H1 (cell line): ENCODE measurements at regions not wholly inside any gene's neighbourhood (a gene's known extent, or its start where the extent isn't known, plus 50 kb on each side); places are given as distances from the start of the nearest gene placed in this dataset.
"Not testable (repeated sequence)": the region's sequence is repeated elsewhere in the genome, so short reads cannot be mapped to it uniquely, and the experiment has no call there.

Source experiments
- ASH2L ChIP-seq: fragments of 200-600, 300-600 bp; sonication (generic); IDR thresholded peaks from one replicate; pipeline ENCODE4 v1.7.1; 2017; ENCODE audit warnings: low read length
- CBX5 ChIP-seq: fragments of 300-800, 300-1000 bp; sonication (generic); IDR thresholded peaks from 2 replicates; pipeline ENCODE4 v1.7.1; 2016; ENCODE audit warnings: antibody characterized with exemption, low read length, low read depth
- CBX8 ChIP-seq: fragments of 300-800, 300-1000 bp; sonication (generic); IDR thresholded peaks from 2 replicates; pipeline ENCODE4 v1.7.1; 2016; ENCODE audit warnings: low read depth, low read length, borderline replicate concordance
- CREB1 ChIP-seq: IDR thresholded peaks from 2 replicates; pipeline ENCODE4 v1.6.1; 2012; ENCODE audit warnings: inconsistent platforms
- EP300 ChIP-seq, 2 experiments: IDR thresholded peaks; 1 replicate in 1 of 2; 2 replicates in 1 of 2; pipeline ENCODE4 v1.6.1; 2011 to 2012; ENCODE audit warnings: low read depth in 2 of 2, low read length in 2 of 2, mild to moderate bottlenecking in 2 of 2, borderline replicate concordance in 1 of 2, inconsistent platforms in 1 of 2, moderate library complexity in 1 of 2
- EZH2 ChIP-seq: fragments of 200-600 bp; sonication (generic); IDR thresholded peaks from 2 replicates; pipeline ENCODE4 v1.7.1; 2012; ENCODE audit warnings: low read depth, mild to moderate bottlenecking, moderate library complexity, low read length, inconsistent platforms; ENCODE audit not compliant: severe bottlenecking
- HDAC2 ChIP-seq, 2 experiments: fragments of 300-600 bp in 1 of 2; sonication (generic) in 1 of 2; IDR thresholded peaks; 2 replicates each; pipeline ENCODE4 v1.6.1; 2011 to 2012; ENCODE audit warnings: low read depth in 2 of 2, low read length in 2 of 2, mild to moderate bottlenecking in 2 of 2, moderate library complexity in 2 of 2, borderline replicate concordance in 1 of 2, inconsistent platforms in 1 of 2
- JUN ChIP-seq: IDR thresholded peaks from 2 replicates; pipeline ENCODE4 v1.6.1; 2011; ENCODE audit warnings: low read depth, mild to moderate bottlenecking, improper control_type of control experiment, low read length
- POLR2A ChIP-seq, 2 experiments: IDR thresholded peaks; 1 replicate in 1 of 2; 2 replicates in 1 of 2; pipeline ENCODE4 v1.6.1; 2011; ENCODE audit warnings: low read depth in 2 of 2, low read length in 2 of 2, mild to moderate bottlenecking in 2 of 2; ENCODE audit errors: control extremely low read depth in 1 of 2
- POLR2AphosphoS5 ChIP-seq: IDR thresholded peaks from 2 replicates; pipeline ENCODE4 v1.6.1; 2011; ENCODE audit warnings: low read depth, low read length
- TAF1 ChIP-seq: IDR thresholded peaks from 2 replicates; pipeline ENCODE4 v1.6.1; 2011; ENCODE audit warnings: mild to moderate bottlenecking, low read depth, low read length
- TF ChIP-seq, protein P1 (sequence below), 3 experiments: IDR thresholded peaks; 1 replicate in 2 of 3; 2 replicates in 1 of 3; pipeline versions ENCODE4 v1.5.1 to v1.6.1; 2011; ENCODE audit warnings: low read length in 3 of 3, mild to moderate bottlenecking in 3 of 3, inconsistent platforms in 2 of 3, low read depth in 1 of 3, moderate library complexity in 1 of 3; ENCODE audit not compliant: insufficient read depth in 1 of 3; ENCODE audit errors: control extremely low read depth in 1 of 3

DNA sequence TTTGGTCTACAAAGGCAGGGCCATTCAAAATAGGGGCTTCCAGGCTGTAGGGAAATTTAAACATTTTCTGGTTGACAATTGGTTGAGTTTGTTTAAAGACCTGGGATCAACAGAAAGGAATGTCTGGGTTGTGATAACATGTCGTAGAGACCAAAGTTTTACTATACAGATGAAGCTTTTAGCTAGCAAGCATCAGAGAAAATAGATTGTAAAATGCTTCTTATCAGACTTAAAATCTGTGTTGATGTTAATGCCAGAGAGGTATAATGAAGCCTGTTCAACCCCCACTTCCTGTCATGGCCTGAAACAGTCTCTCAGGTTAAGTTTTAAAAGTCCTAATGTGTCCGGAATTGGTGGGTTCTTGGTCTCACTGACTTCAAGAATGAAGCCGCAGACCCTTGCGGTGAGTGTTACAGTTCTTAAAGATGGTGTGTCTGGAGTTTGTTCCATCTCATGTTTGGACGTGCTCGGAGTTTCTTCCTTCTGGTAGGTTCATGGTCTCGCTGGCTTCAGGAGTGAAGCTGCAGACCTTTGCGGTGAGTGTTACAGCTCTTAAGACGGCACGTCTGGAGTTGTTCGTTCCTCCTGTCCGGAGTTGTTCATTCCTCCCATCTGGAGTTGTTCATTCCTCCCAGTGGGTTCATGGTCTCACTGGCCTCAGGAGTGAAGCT lies 86.5 kb upstream of the HMCN1 start:
- TF ChIP-seq HDAC2 (IDR thresholded peaks at IDR 0.05; ENCODE audit: borderline replicate concordance in 1 of 2, low read depth in 2 of 2, low read length in 2 of 2); EZH2; EP300 (IDR thresholded peaks at IDR 0.05; ENCODE audit: borderline replicate concordance in 1 of 2, low read depth in 2 of 2, low read length in 2 of 2); POLR2AphosphoS5; CREB1; ASH2L; POLR2A (IDR thresholded peaks at IDR 0.05; ENCODE audit: control extremely low read depth in 1 of 2, low read depth in 2 of 2, low read length in 2 of 2); JUN; TAF1; CBX5; CBX8: not testable (repeated sequence)
- TF ChIP-seq, protein P1, sequence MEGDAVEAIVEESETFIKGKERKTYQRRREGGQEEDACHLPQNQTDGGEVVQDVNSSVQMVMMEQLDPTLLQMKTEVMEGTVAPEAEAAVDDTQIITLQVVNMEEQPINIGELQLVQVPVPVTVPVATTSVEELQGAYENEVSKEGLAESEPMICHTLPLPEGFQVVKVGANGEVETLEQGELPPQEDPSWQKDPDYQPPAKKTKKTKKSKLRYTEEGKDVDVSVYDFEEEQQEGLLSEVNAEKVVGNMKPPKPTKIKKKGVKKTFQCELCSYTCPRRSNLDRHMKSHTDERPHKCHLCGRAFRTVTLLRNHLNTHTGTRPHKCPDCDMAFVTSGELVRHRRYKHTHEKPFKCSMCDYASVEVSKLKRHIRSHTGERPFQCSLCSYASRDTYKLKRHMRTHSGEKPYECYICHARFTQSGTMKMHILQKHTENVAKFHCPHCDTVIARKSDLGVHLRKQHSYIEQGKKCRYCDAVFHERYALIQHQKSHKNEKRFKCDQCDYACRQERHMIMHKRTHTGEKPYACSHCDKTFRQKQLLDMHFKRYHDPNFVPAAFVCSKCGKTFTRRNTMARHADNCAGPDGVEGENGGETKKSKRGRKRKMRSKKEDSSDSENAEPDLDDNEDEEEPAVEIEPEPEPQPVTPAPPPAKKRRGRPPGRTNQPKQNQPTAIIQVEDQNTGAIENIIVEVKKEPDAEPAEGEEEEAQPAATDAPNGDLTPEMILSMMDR (IDR thresholded peaks at IDR 0.05; ENCODE audit: control extremely low read depth in 1 of 3, insufficient read depth in 1 of 3, low read depth in 1 of 3, low read length in 3 of 3) = not testable (repeated sequence)
